AG04450 (cell line): ENCODE measurements at regions not wholly inside any gene's neighbourhood (a gene's known extent, or its start where the extent isn't known, plus 50 kb on each side); places are given as distances from the start of the nearest gene placed in this dataset.

Source experiments
- CTCF ChIA-PET: fragments of 300-600, 350-600 bp; formaldehyde crosslinking; extraction: SDS; loops from one replicate; lab custom pipeline; 2022; ENCODE audit warnings: antibody characterized with exemption, inconsistent platforms; lab: Charles Lee
- POLR2A ChIA-PET: fragments of 350-600 bp; formaldehyde crosslinking; extraction: SDS; loops from one replicate; lab custom pipeline; 2021; ENCODE audit warnings: antibody characterized with exemption, inconsistent platforms; lab: Yijun Ruan, JAX
- DNase-seq: peaks from one replicate; pipeline ENCODE4 v3.0.0-alpha.2; 2011; ENCODE audit warnings: low read depth, low spot score
- H3K27ac ChIP-seq: one replicate; pipeline ENCODE4 v1.5.1; 2012; ENCODE audit warnings: low read depth, low read length, control low read depth
- H3K27me3 ChIP-seq: one replicate; pipeline ENCODE4 v1.6.0; 2012; ENCODE audit warnings: low read length; ENCODE audit not compliant: control insufficient read depth, insufficient read depth
- H3K4me3 ChIP-seq: 2 replicates; pipeline ENCODE4 v1.5.1; 2011; ENCODE audit warnings: mild to moderate bottlenecking, low read depth, low read length, control low read depth
- H3K9me3 ChIP-seq: 2 replicates; pipeline ENCODE4 v1.5.1; 2012; ENCODE audit warnings: low read length; ENCODE audit not compliant: control insufficient read depth, insufficient read depth
- CTCF ChIP-seq: IDR thresholded peaks from 2 replicates; pipeline ENCODE4 v1.5.1; 2011; ENCODE audit warnings: low read depth, low read length, control low read depth, inconsistent platforms

- CTCF ChIA-PET = no interaction called here
- peaks cover 23% of the 10 kb centered on the region for H3K27me3 ChIP-seq
Measured at GRCh38 chr6:1037430-1038202, 274.3 kb upstream of the FOXQ1 start.

GRCh38 chr6:1035401-1035800 is 276.5 kb upstream of the FOXQ1 start:
- ChIA-PET POLR2A (no interaction called here), CTCF (no interaction called here)
- Histone ChIP-seq H3K27ac (no peak overlapping the region), H3K4me3 (no peak overlapping the region), H3K9me3 (no peaks in the 10 kb centered on the region), H3K27me3 (peaks cover 10% of the 10 kb centered on the region)
- no peak for DNase-seq
- no peak for TF ChIP-seq CTCF

More at GRCh38 chr6:1037430-1038202, 274.3 kb upstream of the FOXQ1 start:
- no peak overlapping the region for H3K4me3 ChIP-seq
- POLR2A ChIA-PET = no interaction called here
- no peak overlapping the region for H3K27ac ChIP-seq
- H3K9me3 ChIP-seq = no peaks in the 10 kb centered on the region
- TF ChIP-seq CTCF = no peak
- DNase-seq = no peak

GRCh38 chr6:1031720-1032119 is 280.2 kb upstream of the FOXQ1 start:
- ChIA-PET POLR2A (no interaction called here), CTCF (no interaction called here)
- DNase-seq = no peak
- no peak overlapping the region for H3K27ac ChIP-seq
- H3K9me3 ChIP-seq = no peaks in the 10 kb centered on the region
- no peak for TF ChIP-seq CTCF
- H3K4me3 ChIP-seq = no peak overlapping the region
- H3K27me3 ChIP-seq = peaks cover 3% of the 10 kb centered on the region

- ChIA-PET CTCF (no interaction called here), POLR2A (no interaction called here)
- DNase-seq = no peak
- no peaks in the 10 kb centered on the region; the same call in 1 of the 2 replicates for H3K9me3 ChIP-seq
- H3K4me3 ChIP-seq = no peak overlapping the region
- no peaks in the 10 kb centered on the region for H3K27me3 ChIP-seq
- no peak for TF ChIP-seq CTCF
- H3K27ac ChIP-seq = no peak overlapping the region
Measured at GRCh38 chr6:1029141-1029540, 282.8 kb upstream of the FOXQ1 start.

GRCh38 chr6:1028723-1029122 is 283.2 kb upstream of the FOXQ1 start:
- ChIA-PET CTCF (interaction anchor here (0.6 kb wide), 1 partner anchor 384 kb away, joined by 6 read pairs; no protein-coding TSS in a partner anchor), POLR2A (no interaction called here)
- no peak overlapping the region for H3K4me3 ChIP-seq
- no peak for TF ChIP-seq CTCF
- no peak for DNase-seq
- H3K27ac ChIP-seq = no peak overlapping the region
- H3K9me3 ChIP-seq = no peaks in the 10 kb centered on the region; the same call in 1 of the 2 replicates
- no peaks in the 10 kb centered on the region for H3K27me3 ChIP-seq
